NCI-H2196 (cell line): ENCODE measurements at regions not wholly inside any gene's neighbourhood (a gene's known extent, or its start where the extent isn't known, plus 50 kb on each side); places are given as distances from the start of the nearest gene placed in this dataset.
"Not testable (repeated sequence)": the region's sequence is repeated elsewhere in the genome, so short reads cannot be mapped to it uniquely, and the experiment has no call there.

Experiments used
- DNase-seq: peaks from one replicate; lab custom pipeline; 2025; ENCODE audit not compliant: unreplicated experiment; lab: John Stamatoyannopoulos, UW

- DNase-seq: no peak
Observed at GRCh38 chr16:25566183-25566582, 125.6 kb upstream of the HS3ST4 start.

- DNase-seq: no peak
Observed at GRCh38 chr16:25563700-25564099, 128.1 kb upstream of the HS3ST4 start.

- not testable (repeated sequence) for DNase-seq
Observed at GRCh38 chr16:25561723-25562122, 130.0 kb upstream of the HS3ST4 start.

- not testable (repeated sequence) for DNase-seq
Observed at GRCh38 chr16:25556968-25557312, 134.8 kb upstream of the HS3ST4 start.

GRCh38 chr16:25556289-25556967 lies 135.3 kb upstream of the HS3ST4 start:
- DNase-seq: not testable (repeated sequence)

GRCh38 chr16:25553711-25554436 lies 137.9 kb upstream of the HS3ST4 start:
- DNase-seq: no peak

GRCh38 chr16:25550647-25551046 lies 141.1 kb upstream of the HS3ST4 start:
- no peak for DNase-seq

- no peak for DNase-seq
Observed at GRCh38 chr16:25546791-25547190, 145.0 kb upstream of the HS3ST4 start.

GRCh38 chr16:25544294-25544693 lies 147.5 kb upstream of the HS3ST4 start:
- no peak for DNase-seq

GRCh38 chr16:25542306-25542705 lies 149.5 kb upstream of the HS3ST4 start:
- DNase-seq: no peak

- not testable (repeated sequence) for DNase-seq
Observed at GRCh38 chr16:25539767-25540166, 152.0 kb upstream of the HS3ST4 start.

GRCh38 chr16:25523183-25523582 lies 168.6 kb upstream of the HS3ST4 start:
- DNase-seq: no peak

GRCh38 chr16:25512041-25512440 lies 179.7 kb upstream of the HS3ST4 start:
- no peak for DNase-seq

GRCh38 chr16:25509456-25509855 lies 182.3 kb upstream of the HS3ST4 start:
- DNase-seq: no peak

- no peak for DNase-seq
Observed at GRCh38 chr16:25501530-25502255, 190.1 kb upstream of the HS3ST4 start.

- DNase-seq: no peak
Observed at GRCh38 chr16:25494292-25494691, 197.5 kb upstream of the HS3ST4 start.

GRCh38 chr16:25493136-25493811 lies 198.5 kb upstream of the HS3ST4 start:
- no peak for DNase-seq

GRCh38 chr16:25488435-25488834 lies 203.3 kb upstream of the HS3ST4 start:
- no peak for DNase-seq

- DNase-seq: no peak
Observed at GRCh38 chr16:25487888-25488287, 203.9 kb upstream of the HS3ST4 start.

GRCh38 chr16:25481636-25482035 lies 210.1 kb upstream of the HS3ST4 start:
- DNase-seq: no peak

- DNase-seq: no peak
Observed at GRCh38 chr16:25478476-25478875, 213.3 kb upstream of the HS3ST4 start.
